Activated T-cell treated with anti-CD3 and anti-CD28 coated beads, Interleukin-2, amount 50 U/mL, for 72 hours (primary cell): ENCODE measurements at regions not wholly inside any gene's neighbourhood (a gene's known extent, or its start where the extent isn't known, plus 50 kb on each side); places are given as distances from the start of the nearest gene placed in this dataset.
A peak's percentile ranks its signal among the peaks of the same experiment; 100 is the strongest.

Experiments used
- ATAC-seq, 2 donors: fragments of 150-1000 bp; cut with Tn5 transposase; replicated peaks in 1 of 2; 2 replicates each; pipeline ENCODE4 v1.10.0; 2021; ENCODE audit warnings: moderate library complexity in 2 of 2, mild to moderate bottlenecking in 1 of 2
- DNase-seq, 2 donors: peaks; one replicate each; pipeline ENCODE4 v3.0.0; 2021 to 2022; ENCODE audit warnings: mixed read lengths in 1 of 2
- H3K27ac Mint-ChIP-seq: one replicate; pipeline ENCODE4 v1.8.0; 2022; ENCODE audit warnings: mild to moderate bottlenecking, moderate library complexity, mixed read lengths
- H3K27me3 Mint-ChIP-seq: one replicate; pipeline ENCODE4 v1.8.0; 2022; ENCODE audit warnings: low read depth, mixed read lengths
- H3K36me3 Mint-ChIP-seq, 2 donors: one replicate each; pipeline ENCODE4 v1.8.0; 2022; ENCODE audit warnings: mixed read lengths in 2 of 2, mild to moderate bottlenecking in 1 of 2; ENCODE audit not compliant: insufficient read depth in 2 of 2
- H3K4me1 Mint-ChIP-seq: one replicate; pipeline ENCODE4 v1.8.0; 2022; ENCODE audit warnings: low read depth, mixed read lengths
- H3K4me3 Mint-ChIP-seq, 2 donors: one replicate each; pipeline ENCODE4 v1.8.0; 2022; ENCODE audit warnings: mild to moderate bottlenecking in 2 of 2, mixed read lengths in 2 of 2, moderate library complexity in 2 of 2
- H3K9me3 Mint-ChIP-seq, 2 donors: one replicate each; pipeline ENCODE4 v1.8.0; 2022; ENCODE audit warnings: mixed read lengths in 2 of 2

- H3K9me3 Mint-ChIP-seq, result peaks cover 0 to 2% of the 10 kb centered on the region in 2 donors
- H3K27me3 Mint-ChIP-seq, result no peaks in the 10 kb centered on the region
- DNase-seq (no peak), ATAC-seq (no peak)
- no peak overlapping the region for H3K4me3 Mint-ChIP-seq
- H3K4me1 Mint-ChIP-seq, result no peaks in the 10 kb centered on the region
- H3K27ac Mint-ChIP-seq, result no peak overlapping the region
- no peaks in the 10 kb centered on the region for H3K36me3 Mint-ChIP-seq
Measured at GRCh38 chr3:184641430-184641829, 70.4 kb downstream of the MAGEF1 start.

- Mint-ChIP-seq H3K9me3 (peaks cover 0 to 2% of the 10 kb centered on the region in 2 donors), H3K4me3 (no peak overlapping the region), H3K27me3 (peaks cover 10% of the 10 kb centered on the region), H3K27ac (no peak overlapping the region), H3K36me3 (no peaks in the 10 kb centered on the region), H3K4me1 (peaks cover 6% of the 10 kb centered on the region)
- DNase-seq (no peak), ATAC-seq (no peak)
Measured at GRCh38 chr3:184639351-184639750, 72.5 kb downstream of the MAGEF1 start.

GRCh38 chr3:184637705-184638104 lies 74.2 kb downstream of the MAGEF1 start:
- no peaks in the 10 kb centered on the region for H3K36me3 Mint-ChIP-seq
- DNase-seq (no peak), ATAC-seq (no peak)
- H3K4me3 Mint-ChIP-seq, result no peak overlapping the region
- no peak overlapping the region for H3K27ac Mint-ChIP-seq
- H3K9me3 Mint-ChIP-seq, result peaks cover 0 to 2% of the 10 kb centered on the region in 2 donors
- H3K27me3 Mint-ChIP-seq, result peaks cover 10% of the 10 kb centered on the region
- peaks cover 6% of the 10 kb centered on the region for H3K4me1 Mint-ChIP-seq

- Mint-ChIP-seq H3K9me3 (peaks cover 0 to 2% of the 10 kb centered on the region in 2 donors), H3K4me3 (peak overlapping the region in 1 of 2 donors; percentile 11), H3K4me1 (peaks cover 6% of the 10 kb centered on the region), H3K27me3 (peaks cover 10% of the 10 kb centered on the region), H3K27ac (no peak overlapping the region), H3K36me3 (no peaks in the 10 kb centered on the region)
- DNase-seq (peak; percentile 58 to 78), ATAC-seq (peak; percentile 90)
Measured at GRCh38 chr3:184636741-184637316, 75.0 kb downstream of the MAGEF1 start.

GRCh38 chr3:184635774-184636173 lies 74.2 kb downstream of the EPHB3 start:
- Mint-ChIP-seq H3K36me3 (no peaks in the 10 kb centered on the region), H3K9me3 (peaks cover 0 to 2% of the 10 kb centered on the region in 2 donors), H3K27me3 (peaks cover 10% of the 10 kb centered on the region), H3K4me1 (peaks cover 6% of the 10 kb centered on the region), H3K27ac (no peak overlapping the region), H3K4me3 (peak overlapping the region in 1 of 2 donors; percentile 1)
- no peak for ATAC-seq
- DNase-seq, result peak in 1 of 2 donors; percentile 18

GRCh38 chr3:184635126-184635525 lies 73.5 kb downstream of the EPHB3 start:
- no peak overlapping the region for H3K27ac Mint-ChIP-seq

GRCh38 chr3:184633237-184633579 lies 71.6 kb downstream of the EPHB3 start:
- no peak for ATAC-seq

More at GRCh38 chr3:184635126-184635525, 73.5 kb downstream of the EPHB3 start:
- Mint-ChIP-seq H3K36me3 (no peaks in the 10 kb centered on the region), H3K27me3 (peaks cover 10% of the 10 kb centered on the region), H3K9me3 (peaks cover 0 to 2% of the 10 kb centered on the region in 2 donors), H3K4me3 (no peak overlapping the region), H3K4me1 (peaks cover 6% of the 10 kb centered on the region)
- no peak for DNase-seq
- ATAC-seq, result no peak

GRCh38 chr3:184632551-184633236 lies 71.1 kb downstream of the EPHB3 start:
- no peak for DNase-seq
- H3K9me3 Mint-ChIP-seq, result no peaks in the 10 kb centered on the region
- no peak for ATAC-seq
- no peak overlapping the region for H3K27ac Mint-ChIP-seq
- peaks cover 6% of the 10 kb centered on the region for H3K4me1 Mint-ChIP-seq
- no peaks in the 10 kb centered on the region for H3K36me3 Mint-ChIP-seq
- peaks cover 10% of the 10 kb centered on the region for H3K27me3 Mint-ChIP-seq
- no peak overlapping the region for H3K4me3 Mint-ChIP-seq

More at GRCh38 chr3:184633237-184633579, 71.6 kb downstream of the EPHB3 start:
- Mint-ChIP-seq H3K27me3 (peaks cover 10% of the 10 kb centered on the region), H3K36me3 (no peaks in the 10 kb centered on the region), H3K27ac (no peak overlapping the region), H3K9me3 (no peaks in the 10 kb centered on the region), H3K4me3 (no peak overlapping the region), H3K4me1 (peaks cover 6% of the 10 kb centered on the region)
- DNase-seq, result no peak
